H9 (cell line): ENCODE measurements at regions not wholly inside any gene's neighbourhood (a gene's known extent, or its start where the extent isn't known, plus 50 kb on each side); places are given as distances from the start of the nearest gene placed in this dataset.

Experiments
- DNase-seq: peaks from one replicate; pipeline ENCODE4 v3.0.0-alpha.2; 2017
- H2AFZ ChIP-seq: one replicate; pipeline ENCODE4 v1.6.1; 2013; ENCODE audit warnings: mild to moderate bottlenecking, low read length, control low read depth, moderate library complexity
- H2AK5ac ChIP-seq: 2 replicates; pipeline ENCODE4 v1.6.1; 2013; ENCODE audit warnings: low read length, control low read depth, mixed read lengths; ENCODE audit not compliant: insufficient read length
- H2BK120ac ChIP-seq: one replicate; pipeline ENCODE4 v1.6.1; 2013; ENCODE audit warnings: low read depth, mild to moderate bottlenecking, low read length, control low read depth, inconsistent platforms; ENCODE audit not compliant: poor library complexity, severe bottlenecking
- H2BK12ac ChIP-seq: 2 replicates; pipeline ENCODE4 v1.6.1; 2013; ENCODE audit warnings: low read length, control low read depth, mixed read lengths, low read depth; ENCODE audit not compliant: insufficient read length
- H2BK15ac ChIP-seq: 2 replicates; pipeline ENCODE4 v1.6.1; 2013; ENCODE audit warnings: low read depth, low read length, control low read depth
- H2BK20ac ChIP-seq: one replicate; pipeline ENCODE4 v1.6.1; 2013; ENCODE audit warnings: low read depth, mild to moderate bottlenecking, low read length, control low read depth, inconsistent platforms; ENCODE audit not compliant: poor library complexity, severe bottlenecking
- H2BK5ac ChIP-seq: 2 replicates; pipeline ENCODE4 v1.6.1; 2013; ENCODE audit warnings: low read length, control low read depth, mixed read lengths; ENCODE audit not compliant: insufficient read length
- H3K14ac ChIP-seq: 2 replicates; pipeline ENCODE4 v1.6.1; 2013; ENCODE audit warnings: low read length, control low read depth; ENCODE audit not compliant: insufficient read depth
- H3K18ac ChIP-seq: 2 replicates; pipeline ENCODE4 v1.6.1; 2013; ENCODE audit warnings: low read depth, mild to moderate bottlenecking, mixed read lengths, low read length, control low read depth; ENCODE audit not compliant: insufficient read length
- H3K23ac ChIP-seq: 2 replicates; pipeline ENCODE4 v1.6.1; 2013; ENCODE audit warnings: low read length, control low read depth, mixed read lengths, low read depth; ENCODE audit not compliant: insufficient read length
- H3K23me2 ChIP-seq: 2 replicates; pipeline ENCODE4 v1.6.1; 2013; ENCODE audit warnings: low read depth, mild to moderate bottlenecking, mixed read lengths, low read length, control low read depth; ENCODE audit not compliant: insufficient read length, poor library complexity, severe bottlenecking
- H3K27ac ChIP-seq: 2 replicates; pipeline ENCODE4 v1.5.1; 2013; ENCODE audit warnings: low read length, control low read depth, mixed read lengths, low read depth; ENCODE audit not compliant: insufficient read length
- H3K27me3 ChIP-seq: 2 replicates; pipeline ENCODE4 v1.6.1; 2013; ENCODE audit warnings: low read length, control low read depth, inconsistent platforms; ENCODE audit not compliant: insufficient read depth
- H3K4ac ChIP-seq: 2 replicates; pipeline ENCODE4 v1.6.1; 2013; ENCODE audit warnings: low read depth, mild to moderate bottlenecking, control low read depth, inconsistent platforms, low read length, moderate library complexity
- H3K4me1 ChIP-seq: 2 replicates; pipeline ENCODE4 v1.6.1; 2013; ENCODE audit warnings: low read length, control low read depth, inconsistent platforms; ENCODE audit not compliant: insufficient read depth
- H3K4me2 ChIP-seq: 2 replicates; pipeline ENCODE4 v1.6.1; 2013; ENCODE audit warnings: low read length, control low read depth, mixed read lengths; ENCODE audit not compliant: insufficient read length, insufficient read depth
- H3K56ac ChIP-seq: 2 replicates; pipeline ENCODE4 v1.6.1; 2013; ENCODE audit warnings: low read depth, mild to moderate bottlenecking, mixed read lengths, low read length, control low read depth; ENCODE audit not compliant: insufficient read length
- H3K79me1 ChIP-seq: 2 replicates; pipeline ENCODE4 v1.6.1; 2013; ENCODE audit warnings: low read depth, mild to moderate bottlenecking, moderate library complexity, low read length, control low read depth, inconsistent platforms; ENCODE audit not compliant: insufficient read depth, poor library complexity, severe bottlenecking
- H3K79me2 ChIP-seq: 2 replicates; pipeline ENCODE4 v1.6.1; 2013; ENCODE audit warnings: low read length, control low read depth, inconsistent platforms; ENCODE audit not compliant: insufficient read depth
- H3K9ac ChIP-seq: 2 replicates; pipeline ENCODE4 v1.6.1; 2013; ENCODE audit warnings: low read length, control low read depth, mixed read lengths; ENCODE audit not compliant: insufficient read length; ENCODE audit errors: extremely low read depth
- H3K9me3 ChIP-seq: one replicate; pipeline ENCODE4 v1.6.1; 2013; ENCODE audit warnings: low read depth, low read length, inconsistent platforms; ENCODE audit not compliant: control insufficient read depth
- H3T11ph ChIP-seq: one replicate; pipeline ENCODE4 v1.6.1; 2013; ENCODE audit warnings: mild to moderate bottlenecking, low read length, control low read depth, inconsistent platforms
- H4K20me1 ChIP-seq: one replicate; pipeline ENCODE4 v1.6.1; 2013; ENCODE audit not compliant: control insufficient read depth, insufficient read length, insufficient read depth
- H4K5ac ChIP-seq: 2 replicates; pipeline ENCODE4 v1.6.1; 2013; ENCODE audit warnings: low read depth, mild to moderate bottlenecking, mixed read lengths, low read length, control low read depth; ENCODE audit not compliant: insufficient read length
- H4K8ac ChIP-seq: replicated peaks from 2 replicates; pipeline ENCODE4 v1.6.1; 2013; ENCODE audit warnings: low read length, control low read depth, mixed read lengths, low read depth; ENCODE audit not compliant: insufficient read length
- H4K91ac ChIP-seq: 2 replicates; pipeline ENCODE4 v1.6.1; 2013; ENCODE audit warnings: low read depth, mild to moderate bottlenecking, moderate library complexity, mixed read lengths, low read length, control low read depth; ENCODE audit not compliant: insufficient read length
- H3K27ac Mint-ChIP-seq, 3 experiments: 2 replicates in 2 of 3; 3 replicates in 1 of 3; pipeline ENCODE4 v1.8.0; 2020 to 2021; ENCODE audit warnings: mixed read lengths in 3 of 3, mild to moderate bottlenecking in 1 of 3, moderate library complexity in 1 of 3
- H3K27me3 Mint-ChIP-seq: 2 replicates; pipeline ENCODE4 v1.8.0; 2021; ENCODE audit warnings: low read depth, mild to moderate bottlenecking, moderate library complexity, mixed read lengths
- H3K36me3 Mint-ChIP-seq, 3 experiments: 2 replicates in 2 of 3; 3 replicates in 1 of 3; pipeline ENCODE4 v1.8.0; 2020 to 2021; ENCODE audit warnings: low read depth in 3 of 3, mixed read lengths in 3 of 3; ENCODE audit not compliant: insufficient read depth in 1 of 3
- H3K4me1 Mint-ChIP-seq, 2 experiments: 2 replicates each; pipeline ENCODE4 v1.8.0; 2020; ENCODE audit warnings: mixed read lengths in 2 of 2
- H3K4me3 Mint-ChIP-seq, 2 experiments: 2 replicates in 1 of 2; 3 replicates in 1 of 2; pipeline ENCODE4 v1.8.0; 2020 to 2021; ENCODE audit warnings: mild to moderate bottlenecking in 2 of 2, mixed read lengths in 2 of 2, moderate library complexity in 1 of 2
- H3K9me3 Mint-ChIP-seq, 2 experiments: 2 replicates in 1 of 2; 3 replicates in 1 of 2; pipeline ENCODE4 v1.8.0; 2020; ENCODE audit warnings: mild to moderate bottlenecking in 2 of 2, mixed read lengths in 2 of 2, moderate library complexity in 1 of 2
- WGBS: extraction: QIAGEN DNeasy Blood & Tissue Kit; methylation state at CpG from one replicate; pipeline ENCODE4 v1.1.7; 2013; ENCODE audit warnings: missing lambda C conversion rate, low lambda C conversion rate, mixed read lengths; ENCODE audit not compliant: insufficient read length; ENCODE audit errors: extremely low coverage; 5-methylcytosine and 5-hydroxymethylcytosine counted together
- TF ChIP-seq, protein P1 (sequence below): fragments of 200-600 bp; sonication (generic); conservative IDR thresholded peaks from 3 replicates; pipeline ENCODE4 v1.8.0; 2021; ENCODE audit warnings: antibody characterized with exemption, mild to moderate bottlenecking

- Histone ChIP-seq H3K27me3 (no peaks in the 10 kb centered on the region), H3K4me2 (no peak overlapping the region), H3K4me1 (no peaks in the 10 kb centered on the region), H3K9ac (no peak overlapping the region), H2BK12ac (no peak overlapping the region), H3T11ph (no peak overlapping the region), H3K9me3 (peaks cover 12% of the 10 kb centered on the region), H3K27ac (no peak overlapping the region), H3K79me1 (no peaks in the 10 kb centered on the region), H3K4ac (no peak overlapping the region), H3K79me2 (no peaks in the 10 kb centered on the region), H2BK20ac (no peak overlapping the region), H4K91ac (no peak overlapping the region), H4K20me1 (no peaks in the 10 kb centered on the region), H3K18ac (no peak overlapping the region), H3K23ac (no peak overlapping the region), H2AK5ac (no peak overlapping the region), H4K8ac (no peak overlapping the region), H3K56ac (no peak overlapping the region), H2BK15ac (no peak overlapping the region), H4K5ac (no peak overlapping the region), H2AFZ (no peak overlapping the region), H3K14ac (no peak overlapping the region), H3K23me2 (no peaks in the 10 kb centered on the region), H2BK5ac (no peak overlapping the region), H2BK120ac (no peak overlapping the region)
- Mint-ChIP-seq H3K36me3 (peaks cover 3 to 4% (median 3%) of the 10 kb centered on the region in 3 experiments; a peak in 2 of 7 replicates), H3K4me1 (no peaks in the 10 kb centered on the region), H3K9me3 (peaks cover 24 to 65% of the 10 kb centered on the region in 2 experiments), H3K27me3 (no peaks in the 10 kb centered on the region; the same call in 1 of the 2 replicates), H3K4me3 (no peak overlapping the region), H3K27ac (no peak overlapping the region)
- DNase-seq: no peak
- WGBS: no CpG with 5 or more reads among the region's 2 CpGs
- TF ChIP-seq, protein P1, sequence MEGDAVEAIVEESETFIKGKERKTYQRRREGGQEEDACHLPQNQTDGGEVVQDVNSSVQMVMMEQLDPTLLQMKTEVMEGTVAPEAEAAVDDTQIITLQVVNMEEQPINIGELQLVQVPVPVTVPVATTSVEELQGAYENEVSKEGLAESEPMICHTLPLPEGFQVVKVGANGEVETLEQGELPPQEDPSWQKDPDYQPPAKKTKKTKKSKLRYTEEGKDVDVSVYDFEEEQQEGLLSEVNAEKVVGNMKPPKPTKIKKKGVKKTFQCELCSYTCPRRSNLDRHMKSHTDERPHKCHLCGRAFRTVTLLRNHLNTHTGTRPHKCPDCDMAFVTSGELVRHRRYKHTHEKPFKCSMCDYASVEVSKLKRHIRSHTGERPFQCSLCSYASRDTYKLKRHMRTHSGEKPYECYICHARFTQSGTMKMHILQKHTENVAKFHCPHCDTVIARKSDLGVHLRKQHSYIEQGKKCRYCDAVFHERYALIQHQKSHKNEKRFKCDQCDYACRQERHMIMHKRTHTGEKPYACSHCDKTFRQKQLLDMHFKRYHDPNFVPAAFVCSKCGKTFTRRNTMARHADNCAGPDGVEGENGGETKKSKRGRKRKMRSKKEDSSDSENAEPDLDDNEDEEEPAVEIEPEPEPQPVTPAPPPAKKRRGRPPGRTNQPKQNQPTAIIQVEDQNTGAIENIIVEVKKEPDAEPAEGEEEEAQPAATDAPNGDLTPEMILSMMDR: no peak
Measured at GRCh38 chrX:122434942-122435341, 749.1 kb upstream of the GRIA3 start.
